PFSK-1 (cell line): ENCODE measurements at regions not wholly inside any gene's neighbourhood (a gene's known extent, or its start where the extent isn't known, plus 50 kb on each side); places are given as distances from the start of the nearest gene placed in this dataset.

ENCODE experiments used
- FOXP2 ChIP-seq: optimal IDR thresholded peaks from 2 replicates; pipeline ENCODE3; 2011; ENCODE audit warnings: borderline replicate concordance, control low read depth, inconsistent platforms; ENCODE audit not compliant: insufficient read depth; ENCODE audit errors: extremely low read length, extremely low read depth
- POLR2AphosphoS5 ChIP-seq: IDR thresholded peaks from 2 replicates; pipeline ENCODE4 v1.6.1; 2012; ENCODE audit warnings: low read depth, mild to moderate bottlenecking, control low read depth, low read length, moderate library complexity
- SIN3A ChIP-seq: IDR thresholded peaks from 2 replicates; pipeline ENCODE4 v1.6.1; 2012; ENCODE audit warnings: mild to moderate bottlenecking, low read length, moderate library complexity, borderline replicate concordance; ENCODE audit not compliant: insufficient read depth
- TAF1 ChIP-seq: IDR thresholded peaks from 2 replicates; pipeline ENCODE4 v1.6.1; 2012; ENCODE audit warnings: low read length, control low read depth, borderline replicate concordance; ENCODE audit not compliant: insufficient read depth
- TF ChIP-seq, protein P1 (sequence below), 2 experiments: IDR thresholded peaks; 2 replicates each; pipeline versions ENCODE4 v1.6.1 to v1.8.0; 2011 to 2012; ENCODE audit warnings: low read depth in 2 of 2, low read length in 2 of 2, control low read depth in 1 of 2, inconsistent platforms in 1 of 2, mild to moderate bottlenecking in 1 of 2, moderate library complexity in 1 of 2; ENCODE audit not compliant: insufficient read depth in 1 of 2

- TF ChIP-seq POLR2AphosphoS5 (no peak), TAF1 (no peak), FOXP2 (no peak), SIN3A (no peak)
- TF ChIP-seq, protein P1, sequence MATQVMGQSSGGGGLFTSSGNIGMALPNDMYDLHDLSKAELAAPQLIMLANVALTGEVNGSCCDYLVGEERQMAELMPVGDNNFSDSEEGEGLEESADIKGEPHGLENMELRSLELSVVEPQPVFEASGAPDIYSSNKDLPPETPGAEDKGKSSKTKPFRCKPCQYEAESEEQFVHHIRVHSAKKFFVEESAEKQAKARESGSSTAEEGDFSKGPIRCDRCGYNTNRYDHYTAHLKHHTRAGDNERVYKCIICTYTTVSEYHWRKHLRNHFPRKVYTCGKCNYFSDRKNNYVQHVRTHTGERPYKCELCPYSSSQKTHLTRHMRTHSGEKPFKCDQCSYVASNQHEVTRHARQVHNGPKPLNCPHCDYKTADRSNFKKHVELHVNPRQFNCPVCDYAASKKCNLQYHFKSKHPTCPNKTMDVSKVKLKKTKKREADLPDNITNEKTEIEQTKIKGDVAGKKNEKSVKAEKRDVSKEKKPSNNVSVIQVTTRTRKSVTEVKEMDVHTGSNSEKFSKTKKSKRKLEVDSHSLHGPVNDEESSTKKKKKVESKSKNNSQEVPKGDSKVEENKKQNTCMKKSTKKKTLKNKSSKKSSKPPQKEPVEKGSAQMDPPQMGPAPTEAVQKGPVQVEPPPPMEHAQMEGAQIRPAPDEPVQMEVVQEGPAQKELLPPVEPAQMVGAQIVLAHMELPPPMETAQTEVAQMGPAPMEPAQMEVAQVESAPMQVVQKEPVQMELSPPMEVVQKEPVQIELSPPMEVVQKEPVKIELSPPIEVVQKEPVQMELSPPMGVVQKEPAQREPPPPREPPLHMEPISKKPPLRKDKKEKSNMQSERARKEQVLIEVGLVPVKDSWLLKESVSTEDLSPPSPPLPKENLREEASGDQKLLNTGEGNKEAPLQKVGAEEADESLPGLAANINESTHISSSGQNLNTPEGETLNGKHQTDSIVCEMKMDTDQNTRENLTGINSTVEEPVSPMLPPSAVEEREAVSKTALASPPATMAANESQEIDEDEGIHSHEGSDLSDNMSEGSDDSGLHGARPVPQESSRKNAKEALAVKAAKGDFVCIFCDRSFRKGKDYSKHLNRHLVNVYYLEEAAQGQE (IDR thresholded peaks at IDR 0.05; ENCODE audit: insufficient read depth in 1 of 2, low read depth in 2 of 2, low read length in 2 of 2): no peak
These were observed 424.9 kb upstream of the MYT1L start for GRCh38 chr2:2755990-2756389.
